GM18507 (cell line): ENCODE measurements at regions not wholly inside any gene's neighbourhood (a gene's known extent, or its start where the extent isn't known, plus 50 kb on each side); places are given as distances from the start of the nearest gene placed in this dataset.

Experiments
- DNase-seq: peaks from one replicate; pipeline ENCODE4 v3.0.0; 2011; ENCODE audit warnings: low read depth; ENCODE audit not compliant: insufficient read length; ENCODE audit errors: extremely low spot score
- FAIRE-seq: peaks from 2 replicates; lab custom pipeline; 2011; peaks lifted over from hg19 to GRCh38; lab: Jason Lieb, UNC

- FAIRE-seq (no peak), DNase-seq (no peak)
Measured at GRCh38 chr1:224874775-224875174, 54.7 kb upstream of the DNAH14 start.

- no peak for FAIRE-seq
- DNase-seq: no peak
Measured at GRCh38 chr1:224879162-224879803, 50.2 kb upstream of the DNAH14 start.
